H9 (cell line): ENCODE measurements at regions not wholly inside any gene's neighbourhood (a gene's known extent, or its start where the extent isn't known, plus 50 kb on each side); places are given as distances from the start of the nearest gene placed in this dataset.

Experiments
- DNase-seq: peaks from one replicate; pipeline ENCODE4 v3.0.0-alpha.2; 2017
- H2AFZ ChIP-seq: one replicate; pipeline ENCODE4 v1.6.1; 2013; ENCODE audit warnings: mild to moderate bottlenecking, low read length, control low read depth, moderate library complexity
- H2AK5ac ChIP-seq: 2 replicates; pipeline ENCODE4 v1.6.1; 2013; ENCODE audit warnings: low read length, control low read depth, mixed read lengths; ENCODE audit not compliant: insufficient read length
- H2BK120ac ChIP-seq: one replicate; pipeline ENCODE4 v1.6.1; 2013; ENCODE audit warnings: low read depth, mild to moderate bottlenecking, low read length, control low read depth, inconsistent platforms; ENCODE audit not compliant: poor library complexity, severe bottlenecking
- H2BK12ac ChIP-seq: 2 replicates; pipeline ENCODE4 v1.6.1; 2013; ENCODE audit warnings: low read length, control low read depth, mixed read lengths, low read depth; ENCODE audit not compliant: insufficient read length
- H2BK15ac ChIP-seq: 2 replicates; pipeline ENCODE4 v1.6.1; 2013; ENCODE audit warnings: low read depth, low read length, control low read depth
- H2BK20ac ChIP-seq: one replicate; pipeline ENCODE4 v1.6.1; 2013; ENCODE audit warnings: low read depth, mild to moderate bottlenecking, low read length, control low read depth, inconsistent platforms; ENCODE audit not compliant: poor library complexity, severe bottlenecking
- H2BK5ac ChIP-seq: 2 replicates; pipeline ENCODE4 v1.6.1; 2013; ENCODE audit warnings: low read length, control low read depth, mixed read lengths; ENCODE audit not compliant: insufficient read length
- H3K14ac ChIP-seq: 2 replicates; pipeline ENCODE4 v1.6.1; 2013; ENCODE audit warnings: low read length, control low read depth; ENCODE audit not compliant: insufficient read depth
- H3K18ac ChIP-seq: 2 replicates; pipeline ENCODE4 v1.6.1; 2013; ENCODE audit warnings: low read depth, mild to moderate bottlenecking, mixed read lengths, low read length, control low read depth; ENCODE audit not compliant: insufficient read length
- H3K23ac ChIP-seq: 2 replicates; pipeline ENCODE4 v1.6.1; 2013; ENCODE audit warnings: low read length, control low read depth, mixed read lengths, low read depth; ENCODE audit not compliant: insufficient read length
- H3K23me2 ChIP-seq: 2 replicates; pipeline ENCODE4 v1.6.1; 2013; ENCODE audit warnings: low read depth, mild to moderate bottlenecking, mixed read lengths, low read length, control low read depth; ENCODE audit not compliant: insufficient read length, poor library complexity, severe bottlenecking
- H3K27ac ChIP-seq: 2 replicates; pipeline ENCODE4 v1.5.1; 2013; ENCODE audit warnings: low read length, control low read depth, mixed read lengths, low read depth; ENCODE audit not compliant: insufficient read length
- H3K27me3 ChIP-seq: 2 replicates; pipeline ENCODE4 v1.6.1; 2013; ENCODE audit warnings: low read length, control low read depth, inconsistent platforms; ENCODE audit not compliant: insufficient read depth
- H3K4ac ChIP-seq: 2 replicates; pipeline ENCODE4 v1.6.1; 2013; ENCODE audit warnings: low read depth, mild to moderate bottlenecking, control low read depth, inconsistent platforms, low read length, moderate library complexity
- H3K4me1 ChIP-seq: 2 replicates; pipeline ENCODE4 v1.6.1; 2013; ENCODE audit warnings: low read length, control low read depth, inconsistent platforms; ENCODE audit not compliant: insufficient read depth
- H3K4me2 ChIP-seq: 2 replicates; pipeline ENCODE4 v1.6.1; 2013; ENCODE audit warnings: low read length, control low read depth, mixed read lengths; ENCODE audit not compliant: insufficient read length, insufficient read depth
- H3K56ac ChIP-seq: 2 replicates; pipeline ENCODE4 v1.6.1; 2013; ENCODE audit warnings: low read depth, mild to moderate bottlenecking, mixed read lengths, low read length, control low read depth; ENCODE audit not compliant: insufficient read length
- H3K79me1 ChIP-seq: 2 replicates; pipeline ENCODE4 v1.6.1; 2013; ENCODE audit warnings: low read depth, mild to moderate bottlenecking, moderate library complexity, low read length, control low read depth, inconsistent platforms; ENCODE audit not compliant: insufficient read depth, poor library complexity, severe bottlenecking
- H3K79me2 ChIP-seq: 2 replicates; pipeline ENCODE4 v1.6.1; 2013; ENCODE audit warnings: low read length, control low read depth, inconsistent platforms; ENCODE audit not compliant: insufficient read depth
- H3K9ac ChIP-seq: 2 replicates; pipeline ENCODE4 v1.6.1; 2013; ENCODE audit warnings: low read length, control low read depth, mixed read lengths; ENCODE audit not compliant: insufficient read length; ENCODE audit errors: extremely low read depth
- H3K9me3 ChIP-seq: one replicate; pipeline ENCODE4 v1.6.1; 2013; ENCODE audit warnings: low read depth, low read length, inconsistent platforms; ENCODE audit not compliant: control insufficient read depth
- H3T11ph ChIP-seq: one replicate; pipeline ENCODE4 v1.6.1; 2013; ENCODE audit warnings: mild to moderate bottlenecking, low read length, control low read depth, inconsistent platforms
- H4K20me1 ChIP-seq: one replicate; pipeline ENCODE4 v1.6.1; 2013; ENCODE audit not compliant: control insufficient read depth, insufficient read length, insufficient read depth
- H4K5ac ChIP-seq: 2 replicates; pipeline ENCODE4 v1.6.1; 2013; ENCODE audit warnings: low read depth, mild to moderate bottlenecking, mixed read lengths, low read length, control low read depth; ENCODE audit not compliant: insufficient read length
- H4K8ac ChIP-seq: replicated peaks from 2 replicates; pipeline ENCODE4 v1.6.1; 2013; ENCODE audit warnings: low read length, control low read depth, mixed read lengths, low read depth; ENCODE audit not compliant: insufficient read length
- H4K91ac ChIP-seq: 2 replicates; pipeline ENCODE4 v1.6.1; 2013; ENCODE audit warnings: low read depth, mild to moderate bottlenecking, moderate library complexity, mixed read lengths, low read length, control low read depth; ENCODE audit not compliant: insufficient read length
- H3K27ac Mint-ChIP-seq, 3 experiments: 2 replicates in 2 of 3; 3 replicates in 1 of 3; pipeline ENCODE4 v1.8.0; 2020 to 2021; ENCODE audit warnings: mixed read lengths in 3 of 3, mild to moderate bottlenecking in 1 of 3, moderate library complexity in 1 of 3
- H3K27me3 Mint-ChIP-seq: 2 replicates; pipeline ENCODE4 v1.8.0; 2021; ENCODE audit warnings: low read depth, mild to moderate bottlenecking, moderate library complexity, mixed read lengths
- H3K36me3 Mint-ChIP-seq, 3 experiments: 2 replicates in 2 of 3; 3 replicates in 1 of 3; pipeline ENCODE4 v1.8.0; 2020 to 2021; ENCODE audit warnings: low read depth in 3 of 3, mixed read lengths in 3 of 3; ENCODE audit not compliant: insufficient read depth in 1 of 3
- H3K4me1 Mint-ChIP-seq, 2 experiments: 2 replicates each; pipeline ENCODE4 v1.8.0; 2020; ENCODE audit warnings: mixed read lengths in 2 of 2
- H3K4me3 Mint-ChIP-seq, 2 experiments: 2 replicates in 1 of 2; 3 replicates in 1 of 2; pipeline ENCODE4 v1.8.0; 2020 to 2021; ENCODE audit warnings: mild to moderate bottlenecking in 2 of 2, mixed read lengths in 2 of 2, moderate library complexity in 1 of 2
- H3K9me3 Mint-ChIP-seq, 2 experiments: 2 replicates in 1 of 2; 3 replicates in 1 of 2; pipeline ENCODE4 v1.8.0; 2020; ENCODE audit warnings: mild to moderate bottlenecking in 2 of 2, mixed read lengths in 2 of 2, moderate library complexity in 1 of 2
- CTCF ChIP-seq: fragments of 200-600 bp; sonication (generic); conservative IDR thresholded peaks from 3 replicates; pipeline ENCODE4 v1.8.0; 2021; ENCODE audit warnings: antibody characterized with exemption, mild to moderate bottlenecking
- WGBS: extraction: QIAGEN DNeasy Blood & Tissue Kit; methylation state at CpG from one replicate; pipeline ENCODE4 v1.1.7; 2013; ENCODE audit warnings: missing lambda C conversion rate, low lambda C conversion rate, mixed read lengths; ENCODE audit not compliant: insufficient read length; ENCODE audit errors: extremely low coverage; 5-methylcytosine and 5-hydroxymethylcytosine counted together

- Histone ChIP-seq H3K18ac (no peak overlapping the region), H2AFZ (no peak overlapping the region), H3K23me2 (no peaks in the 10 kb centered on the region), H2BK20ac (no peak overlapping the region), H2BK12ac (no peak overlapping the region), H3K4me2 (no peak overlapping the region), H3K9ac (no peak overlapping the region), H3K27ac (no peak overlapping the region), H3K14ac (no peak overlapping the region), H4K91ac (no peak overlapping the region), H2BK15ac (no peak overlapping the region), H3K4ac (no peak overlapping the region), H3K79me1 (no peaks in the 10 kb centered on the region), H3K9me3 (no peaks in the 10 kb centered on the region), H3K79me2 (no peaks in the 10 kb centered on the region), H4K5ac (no peak overlapping the region), H4K20me1 (no peaks in the 10 kb centered on the region), H3K56ac (no peak overlapping the region), H3T11ph (no peak overlapping the region), H2BK5ac (no peak overlapping the region), H2AK5ac (no peak overlapping the region), H2BK120ac (no peak overlapping the region), H3K23ac (no peak overlapping the region), H3K4me1 (no peaks in the 10 kb centered on the region; the same call in 1 of the 2 replicates), H4K8ac (no peak overlapping the region), H3K27me3 (no peaks in the 10 kb centered on the region)
- no CpG with 5 or more reads among the region's 4 CpGs for WGBS
- Mint-ChIP-seq H3K9me3 (no peaks in the 10 kb centered on the region), H3K4me3 (no peak overlapping the region), H3K27ac (no peak overlapping the region), H3K36me3 (no peaks in the 10 kb centered on the region), H3K27me3 (no peaks in the 10 kb centered on the region), H3K4me1 (peaks cover 0 to 11% of the 10 kb centered on the region in 2 experiments; a peak in 3 of 4 replicates)
- TF ChIP-seq CTCF, result no peak
- DNase-seq, result no peak
These were observed 50.2 kb upstream of the SLC44A1 start for GRCh38 chr9:105194234-105194633.
